ENCODE measurements at regions not wholly inside any gene's neighbourhood (a gene's known extent, or its start where the extent isn't known, plus 50 kb on each side); places are given as distances from the start of the nearest gene placed in this dataset.

- no peak for DNase-seq
These were observed 2083.5 kb upstream of the C9orf72 start for GRCh38 chr9:29656641-29657406.

- no peak for DNase-seq
These were observed 2084.5 kb upstream of the C9orf72 start for GRCh38 chr9:29657821-29658220.

- no peak for DNase-seq
These were observed 2085.7 kb upstream of the C9orf72 start for GRCh38 chr9:29659014-29659413.

GRCh38 chr9:29659736-29660135, 2086.5 kb upstream of the C9orf72 start:
- no peak for DNase-seq

GRCh38 chr9:29668732-29669131, 2095.5 kb upstream of the C9orf72 start:
- no peak for DNase-seq

GRCh38 chr9:29669613-29670012, 2096.3 kb upstream of the C9orf72 start:
- no peak for DNase-seq

GRCh38 chr9:29685531-29685930, 2112.2 kb upstream of the C9orf72 start:
- DNase-seq, result no peak

GRCh38 chr9:29691145-29691544, 2117.9 kb upstream of the C9orf72 start:
- no peak for DNase-seq

GRCh38 chr9:29691758-29692407, 2118.6 kb upstream of the C9orf72 start:
- DNase-seq, result no peak

GRCh38 chr9:29697011-29697410, 2123.7 kb upstream of the C9orf72 start:
- DNase-seq, result no peak

GRCh38 chr9:29701559-29701958, 2128.3 kb upstream of the C9orf72 start:
- DNase-seq, result no peak

- no peak for DNase-seq
These were observed 2128.7 kb upstream of the C9orf72 start for GRCh38 chr9:29701971-29702370.

- no peak for DNase-seq
These were observed 2141.6 kb upstream of the C9orf72 start for GRCh38 chr9:29714860-29715259.

GRCh38 chr9:29717631-29718030, 2144.3 kb upstream of the C9orf72 start:
- DNase-seq, result no peak

GRCh38 chr9:29730163-29730562, 2156.9 kb upstream of the C9orf72 start:
- no peak for DNase-seq

GRCh38 chr9:29740518-29740917, 2167.2 kb upstream of the C9orf72 start:
- DNase-seq, result no peak

- no peak for DNase-seq
These were observed 2167.9 kb upstream of the C9orf72 start for GRCh38 chr9:29741169-29741568.

- no peak for DNase-seq
These were observed 2176.8 kb upstream of the C9orf72 start for GRCh38 chr9:29750062-29750461.

GRCh38 chr9:29751226-29751625, 2177.9 kb upstream of the C9orf72 start:
- DNase-seq, result no peak

- no peak for DNase-seq
These were observed 2180.4 kb upstream of the C9orf72 start for GRCh38 chr9:29753638-29754037.

GRCh38 chr9:29769019-29769418, 2195.7 kb upstream of the C9orf72 start:
- DNase-seq, result no peak

GRCh38 chr9:29773676-29774075, 2200.4 kb upstream of the C9orf72 start:
- DNase-seq, result no peak

- DNase-seq, result no peak
These were observed 2202.2 kb upstream of the C9orf72 start for GRCh38 chr9:29775491-29775890.

GRCh38 chr9:29778281-29778849, 2205.1 kb upstream of the C9orf72 start:
- DNase-seq, result no peak
